HepG2 (cell line): ENCODE measurements at regions not wholly inside any gene's neighbourhood (a gene's known extent, or its start where the extent isn't known, plus 50 kb on each side); places are given as distances from the start of the nearest gene placed in this dataset.

Source experiments
- KLF15 ChIP-seq: sonication (generic); formaldehyde crosslinking; IDR thresholded peaks from 2 replicates; pipeline ENCODE4 v1.8.1; 2023; ENCODE audit warnings: borderline replicate concordance, mild to moderate bottlenecking, inconsistent platforms, missing genetic modification reagents, mixed read lengths
- MBD4 ChIP-seq: IDR thresholded peaks from 2 replicates; pipeline ENCODE4 v1.6.1; 2012; ENCODE audit warnings: low read length, inconsistent platforms, borderline replicate concordance
- NR2F6 ChIP-seq, 2 experiments: IDR thresholded peaks; 2 replicates each; pipeline ENCODE4 v1.6.1; 2016; ENCODE audit warnings: antibody characterized with exemption in 1 of 2, mild to moderate bottlenecking in 1 of 2
- PHF8 ChIP-seq: sonication (generic); formaldehyde crosslinking; IDR thresholded peaks from 2 replicates; pipeline ENCODE4 v1.5.0; 2020; ENCODE audit warnings: missing genetic modification reagents
- SIX4 ChIP-seq: sonication (generic); formaldehyde crosslinking; IDR thresholded peaks from 2 replicates; pipeline ENCODE4 v1.4.0; 2020; ENCODE audit warnings: missing genetic modification reagents
- TAF1 ChIP-seq: sonication (generic); formaldehyde crosslinking; IDR thresholded peaks from 2 replicates; pipeline ENCODE4 v1.4.0; 2020; ENCODE audit warnings: missing genetic modification reagents
- ZBTB38 ChIP-seq: sonication (generic); formaldehyde crosslinking; IDR thresholded peaks from 2 replicates; pipeline ENCODE4 v1.5.1; 2020; ENCODE audit warnings: mild to moderate bottlenecking, missing genetic modification reagents
- ZNF263 ChIP-seq: sonication (generic); formaldehyde crosslinking; IDR thresholded peaks from 2 replicates; pipeline ENCODE4 v1.4.0; 2020; ENCODE audit warnings: missing genetic modification reagents
- ZNF644 ChIP-seq: IDR thresholded peaks from 2 replicates; pipeline ENCODE4 v1.6.1; 2016; ENCODE audit warnings: low read depth
- TF ChIP-seq, protein P1 (sequence below): sonication (generic); formaldehyde crosslinking; IDR thresholded peaks from 2 replicates; pipeline ENCODE4 v1.4.0; 2020; ENCODE audit warnings: missing genetic modification reagents
- TF ChIP-seq, protein P2 (sequence below): sonication (generic); formaldehyde crosslinking; IDR thresholded peaks from 2 replicates; pipeline ENCODE4; 2020; ENCODE audit warnings: missing genetic modification reagents, mild to moderate bottlenecking, borderline replicate concordance
- TF ChIP-seq, protein P3 (sequence below), 2 experiments: sonication (generic) in 1 of 2; formaldehyde crosslinking in 1 of 2; IDR thresholded peaks; 2 replicates each; pipeline versions ENCODE4 v1.4.0 to v1.6.1; 2016 to 2020; ENCODE audit warnings: borderline replicate concordance in 1 of 2, low read depth in 1 of 2, mild to moderate bottlenecking in 1 of 2, missing genetic modification reagents in 1 of 2
- TF ChIP-seq, protein P4 (sequence below): IDR thresholded peaks from 2 replicates; pipeline ENCODE4 v1.6.1; 2016
- TF ChIP-seq, protein P5 (sequence below): sonication (generic); formaldehyde crosslinking; IDR thresholded peaks from 2 replicates; pipeline ENCODE4 v1.4.0; 2020; ENCODE audit warnings: missing genetic modification reagents
- TF ChIP-seq, protein P6 (sequence below): sonication (generic); formaldehyde crosslinking; IDR thresholded peaks from 2 replicates; pipeline ENCODE4 v1.5.1; 2020; ENCODE audit warnings: missing genetic modification reagents, mild to moderate bottlenecking, borderline replicate concordance

DNA sequence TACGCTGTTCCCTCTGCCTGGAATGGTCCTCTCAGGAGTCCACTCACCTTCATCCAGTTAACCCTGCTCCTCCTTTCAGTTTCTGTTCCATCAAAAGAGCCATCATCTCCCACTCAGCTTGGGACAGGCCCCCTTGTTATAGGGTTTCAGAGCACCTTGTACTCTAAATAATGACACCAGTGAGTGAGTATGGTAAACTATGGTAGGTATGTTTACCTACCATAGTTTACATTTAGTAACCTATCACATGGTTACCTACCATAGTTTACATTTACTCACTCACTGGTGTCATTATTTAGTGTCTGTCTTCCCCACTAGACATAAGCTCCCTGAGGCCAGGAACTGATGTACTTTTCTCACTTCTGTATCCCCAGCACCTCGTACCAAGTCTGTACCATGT, 130.2 kb upstream of the SESN3 start (continued):
- TF ChIP-seq, protein P1, sequence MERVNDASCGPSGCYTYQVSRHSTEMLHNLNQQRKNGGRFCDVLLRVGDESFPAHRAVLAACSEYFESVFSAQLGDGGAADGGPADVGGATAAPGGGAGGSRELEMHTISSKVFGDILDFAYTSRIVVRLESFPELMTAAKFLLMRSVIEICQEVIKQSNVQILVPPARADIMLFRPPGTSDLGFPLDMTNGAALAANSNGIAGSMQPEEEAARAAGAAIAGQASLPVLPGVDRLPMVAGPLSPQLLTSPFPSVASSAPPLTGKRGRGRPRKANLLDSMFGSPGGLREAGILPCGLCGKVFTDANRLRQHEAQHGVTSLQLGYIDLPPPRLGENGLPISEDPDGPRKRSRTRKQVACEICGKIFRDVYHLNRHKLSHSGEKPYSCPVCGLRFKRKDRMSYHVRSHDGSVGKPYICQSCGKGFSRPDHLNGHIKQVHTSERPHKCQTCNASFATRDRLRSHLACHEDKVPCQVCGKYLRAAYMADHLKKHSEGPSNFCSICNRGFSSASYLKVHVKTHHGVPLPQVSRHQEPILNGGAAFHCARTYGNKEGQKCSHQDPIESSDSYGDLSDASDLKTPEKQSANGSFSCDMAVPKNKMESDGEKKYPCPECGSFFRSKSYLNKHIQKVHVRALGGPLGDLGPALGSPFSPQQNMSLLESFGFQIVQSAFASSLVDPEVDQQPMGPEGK (CRISPR knock-in tag): no peak
- TF ChIP-seq KLF15 (no peak), MBD4 (no peak), TAF1 (CRISPR knock-in tag) (no peak), SIX4 (CRISPR knock-in tag) (no peak), ZBTB38 (CRISPR knock-in tag) (no peak), ZNF644 (CRISPR knock-in tag) (0 out of 2 replicates have a peak, but pooled peaks have one; percentile 48), NR2F6 (IDR thresholded peaks at IDR 0.05) (no peak), NR2F6 (CRISPR knock-in tag; IDR thresholded peaks at IDR 0.05) (no peak), PHF8 (CRISPR knock-in tag) (no peak), ZNF263 (peak; percentile 75)
- TF ChIP-seq, protein P2, sequence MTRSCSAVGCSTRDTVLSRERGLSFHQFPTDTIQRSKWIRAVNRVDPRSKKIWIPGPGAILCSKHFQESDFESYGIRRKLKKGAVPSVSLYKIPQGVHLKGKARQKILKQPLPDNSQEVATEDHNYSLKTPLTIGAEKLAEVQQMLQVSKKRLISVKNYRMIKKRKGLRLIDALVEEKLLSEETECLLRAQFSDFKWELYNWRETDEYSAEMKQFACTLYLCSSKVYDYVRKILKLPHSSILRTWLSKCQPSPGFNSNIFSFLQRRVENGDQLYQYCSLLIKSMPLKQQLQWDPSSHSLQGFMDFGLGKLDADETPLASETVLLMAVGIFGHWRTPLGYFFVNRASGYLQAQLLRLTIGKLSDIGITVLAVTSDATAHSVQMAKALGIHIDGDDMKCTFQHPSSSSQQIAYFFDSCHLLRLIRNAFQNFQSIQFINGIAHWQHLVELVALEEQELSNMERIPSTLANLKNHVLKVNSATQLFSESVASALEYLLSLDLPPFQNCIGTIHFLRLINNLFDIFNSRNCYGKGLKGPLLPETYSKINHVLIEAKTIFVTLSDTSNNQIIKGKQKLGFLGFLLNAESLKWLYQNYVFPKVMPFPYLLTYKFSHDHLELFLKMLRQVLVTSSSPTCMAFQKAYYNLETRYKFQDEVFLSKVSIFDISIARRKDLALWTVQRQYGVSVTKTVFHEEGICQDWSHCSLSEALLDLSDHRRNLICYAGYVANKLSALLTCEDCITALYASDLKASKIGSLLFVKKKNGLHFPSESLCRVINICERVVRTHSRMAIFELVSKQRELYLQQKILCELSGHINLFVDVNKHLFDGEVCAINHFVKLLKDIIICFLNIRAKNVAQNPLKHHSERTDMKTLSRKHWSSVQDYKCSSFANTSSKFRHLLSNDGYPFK (CRISPR knock-in tag): no peak
- TF ChIP-seq, protein P3, sequence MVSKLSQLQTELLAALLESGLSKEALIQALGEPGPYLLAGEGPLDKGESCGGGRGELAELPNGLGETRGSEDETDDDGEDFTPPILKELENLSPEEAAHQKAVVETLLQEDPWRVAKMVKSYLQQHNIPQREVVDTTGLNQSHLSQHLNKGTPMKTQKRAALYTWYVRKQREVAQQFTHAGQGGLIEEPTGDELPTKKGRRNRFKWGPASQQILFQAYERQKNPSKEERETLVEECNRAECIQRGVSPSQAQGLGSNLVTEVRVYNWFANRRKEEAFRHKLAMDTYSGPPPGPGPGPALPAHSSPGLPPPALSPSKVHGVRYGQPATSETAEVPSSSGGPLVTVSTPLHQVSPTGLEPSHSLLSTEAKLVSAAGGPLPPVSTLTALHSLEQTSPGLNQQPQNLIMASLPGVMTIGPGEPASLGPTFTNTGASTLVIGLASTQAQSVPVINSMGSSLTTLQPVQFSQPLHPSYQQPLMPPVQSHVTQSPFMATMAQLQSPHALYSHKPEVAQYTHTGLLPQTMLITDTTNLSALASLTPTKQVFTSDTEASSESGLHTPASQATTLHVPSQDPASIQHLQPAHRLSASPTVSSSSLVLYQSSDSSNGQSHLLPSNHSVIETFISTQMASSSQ (IDR thresholded peaks at IDR 0.05; ENCODE audit: low read depth): no peak
- TF ChIP-seq, protein P3 (CRISPR knock-in tag; IDR thresholded peaks at IDR 0.05; ENCODE audit: borderline replicate concordance): no peak
- TF ChIP-seq, protein P4, sequence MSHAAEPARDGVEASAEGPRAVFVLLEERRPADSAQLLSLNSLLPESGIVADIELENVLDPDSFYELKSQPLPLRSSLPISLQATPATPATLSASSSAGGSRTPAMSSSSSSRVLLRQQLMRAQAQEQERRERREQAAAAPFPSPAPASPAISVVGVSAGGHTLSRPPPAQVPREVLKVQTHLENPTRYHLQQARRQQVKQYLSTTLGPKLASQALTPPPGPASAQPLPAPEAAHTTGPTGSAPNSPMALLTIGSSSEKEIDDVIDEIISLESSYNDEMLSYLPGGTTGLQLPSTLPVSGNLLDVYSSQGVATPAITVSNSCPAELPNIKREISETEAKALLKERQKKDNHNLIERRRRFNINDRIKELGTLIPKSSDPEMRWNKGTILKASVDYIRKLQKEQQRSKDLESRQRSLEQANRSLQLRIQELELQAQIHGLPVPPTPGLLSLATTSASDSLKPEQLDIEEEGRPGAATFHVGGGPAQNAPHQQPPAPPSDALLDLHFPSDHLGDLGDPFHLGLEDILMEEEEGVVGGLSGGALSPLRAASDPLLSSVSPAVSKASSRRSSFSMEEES (CRISPR knock-in tag): peak; percentile 52
- TF ChIP-seq, protein P5, sequence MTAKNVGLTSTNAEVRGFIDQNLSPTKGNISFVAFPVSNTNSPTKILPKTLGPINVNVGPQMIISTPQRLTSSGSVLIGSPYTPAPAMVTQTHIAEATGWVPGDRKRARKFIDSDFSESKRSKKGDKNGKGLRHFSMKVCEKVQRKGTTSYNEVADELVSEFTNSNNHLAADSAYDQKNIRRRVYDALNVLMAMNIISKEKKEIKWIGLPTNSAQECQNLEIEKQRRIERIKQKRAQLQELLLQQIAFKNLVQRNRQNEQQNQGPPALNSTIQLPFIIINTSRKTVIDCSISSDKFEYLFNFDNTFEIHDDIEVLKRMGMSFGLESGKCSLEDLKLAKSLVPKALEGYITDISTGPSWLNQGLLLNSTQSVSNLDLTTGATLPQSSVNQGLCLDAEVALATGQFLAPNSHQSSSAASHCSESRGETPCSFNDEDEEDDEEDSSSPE: no peak
- TF ChIP-seq, protein P6, sequence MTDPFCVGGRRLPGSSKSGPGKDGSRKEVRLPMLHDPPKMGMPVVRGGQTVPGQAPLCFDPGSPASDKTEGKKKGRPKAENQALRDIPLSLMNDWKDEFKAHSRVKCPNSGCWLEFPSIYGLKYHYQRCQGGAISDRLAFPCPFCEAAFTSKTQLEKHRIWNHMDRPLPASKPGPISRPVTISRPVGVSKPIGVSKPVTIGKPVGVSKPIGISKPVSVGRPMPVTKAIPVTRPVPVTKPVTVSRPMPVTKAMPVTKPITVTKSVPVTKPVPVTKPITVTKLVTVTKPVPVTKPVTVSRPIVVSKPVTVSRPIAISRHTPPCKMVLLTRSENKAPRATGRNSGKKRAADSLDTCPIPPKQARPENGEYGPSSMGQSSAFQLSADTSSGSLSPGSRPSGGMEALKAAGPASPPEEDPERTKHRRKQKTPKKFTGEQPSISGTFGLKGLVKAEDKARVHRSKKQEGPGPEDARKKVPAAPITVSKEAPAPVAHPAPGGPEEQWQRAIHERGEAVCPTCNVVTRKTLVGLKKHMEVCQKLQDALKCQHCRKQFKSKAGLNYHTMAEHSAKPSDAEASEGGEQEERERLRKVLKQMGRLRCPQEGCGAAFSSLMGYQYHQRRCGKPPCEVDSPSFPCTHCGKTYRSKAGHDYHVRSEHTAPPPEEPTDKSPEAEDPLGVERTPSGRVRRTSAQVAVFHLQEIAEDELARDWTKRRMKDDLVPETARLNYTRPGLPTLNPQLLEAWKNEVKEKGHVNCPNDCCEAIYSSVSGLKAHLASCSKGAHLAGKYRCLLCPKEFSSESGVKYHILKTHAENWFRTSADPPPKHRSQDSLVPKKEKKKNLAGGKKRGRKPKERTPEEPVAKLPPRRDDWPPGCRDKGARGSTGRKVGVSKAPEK (CRISPR knock-in tag): no peak
